ENCODE measurements at regions not wholly inside any gene's neighbourhood (a gene's known extent, or its start where the extent isn't known, plus 50 kb on each side); places are given as distances from the start of the nearest gene placed in this dataset.

DNA sequence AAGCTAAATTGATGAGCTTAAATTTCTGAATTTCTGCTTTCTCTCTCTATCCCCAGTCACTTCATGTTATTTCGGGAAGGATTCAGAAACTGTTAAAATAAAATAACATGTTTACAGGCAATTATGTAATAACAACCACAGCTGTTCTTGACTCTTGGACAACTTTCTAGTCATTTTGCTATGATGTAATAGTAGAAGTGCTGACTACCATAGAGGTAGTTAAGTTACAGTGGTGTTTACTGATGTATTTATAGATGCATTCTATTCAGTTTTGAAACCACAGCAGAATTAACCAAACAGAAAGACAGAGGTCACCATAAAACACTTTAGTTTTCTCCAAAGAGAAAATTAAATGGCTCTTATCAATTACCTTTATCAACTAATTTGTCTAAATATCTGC lies 1292.0 kb upstream of the CHAC2 start:
- TF ChIP-seq SIN3A (IDR thresholded peaks at IDR 0.05; ENCODE audit: borderline replicate concordance, insufficient read depth, low read length) (no peak), FOXP2 (optimal IDR thresholded peaks at IDR 0.05; ENCODE audit: borderline replicate concordance, extremely low read depth, extremely low read length, insufficient read depth) (no peak)

- TF ChIP-seq FOXP2 (optimal IDR thresholded peaks at IDR 0.05; ENCODE audit: borderline replicate concordance, extremely low read depth, extremely low read length, insufficient read depth) (no peak), SIN3A (IDR thresholded peaks at IDR 0.05; ENCODE audit: borderline replicate concordance, insufficient read depth, low read length) (no peak), POLR2AphosphoS5 (IDR thresholded peaks at IDR 0.05; ENCODE audit: low read depth, low read length) (no peak), TAF1 (IDR thresholded peaks at IDR 0.05; ENCODE audit: borderline replicate concordance, insufficient read depth, low read length) (no peak)
- TF ChIP-seq, protein P1, sequence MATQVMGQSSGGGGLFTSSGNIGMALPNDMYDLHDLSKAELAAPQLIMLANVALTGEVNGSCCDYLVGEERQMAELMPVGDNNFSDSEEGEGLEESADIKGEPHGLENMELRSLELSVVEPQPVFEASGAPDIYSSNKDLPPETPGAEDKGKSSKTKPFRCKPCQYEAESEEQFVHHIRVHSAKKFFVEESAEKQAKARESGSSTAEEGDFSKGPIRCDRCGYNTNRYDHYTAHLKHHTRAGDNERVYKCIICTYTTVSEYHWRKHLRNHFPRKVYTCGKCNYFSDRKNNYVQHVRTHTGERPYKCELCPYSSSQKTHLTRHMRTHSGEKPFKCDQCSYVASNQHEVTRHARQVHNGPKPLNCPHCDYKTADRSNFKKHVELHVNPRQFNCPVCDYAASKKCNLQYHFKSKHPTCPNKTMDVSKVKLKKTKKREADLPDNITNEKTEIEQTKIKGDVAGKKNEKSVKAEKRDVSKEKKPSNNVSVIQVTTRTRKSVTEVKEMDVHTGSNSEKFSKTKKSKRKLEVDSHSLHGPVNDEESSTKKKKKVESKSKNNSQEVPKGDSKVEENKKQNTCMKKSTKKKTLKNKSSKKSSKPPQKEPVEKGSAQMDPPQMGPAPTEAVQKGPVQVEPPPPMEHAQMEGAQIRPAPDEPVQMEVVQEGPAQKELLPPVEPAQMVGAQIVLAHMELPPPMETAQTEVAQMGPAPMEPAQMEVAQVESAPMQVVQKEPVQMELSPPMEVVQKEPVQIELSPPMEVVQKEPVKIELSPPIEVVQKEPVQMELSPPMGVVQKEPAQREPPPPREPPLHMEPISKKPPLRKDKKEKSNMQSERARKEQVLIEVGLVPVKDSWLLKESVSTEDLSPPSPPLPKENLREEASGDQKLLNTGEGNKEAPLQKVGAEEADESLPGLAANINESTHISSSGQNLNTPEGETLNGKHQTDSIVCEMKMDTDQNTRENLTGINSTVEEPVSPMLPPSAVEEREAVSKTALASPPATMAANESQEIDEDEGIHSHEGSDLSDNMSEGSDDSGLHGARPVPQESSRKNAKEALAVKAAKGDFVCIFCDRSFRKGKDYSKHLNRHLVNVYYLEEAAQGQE (IDR thresholded peaks at IDR 0.05; ENCODE audit: insufficient read depth in 1 of 2, low read depth in 2 of 2, low read length in 2 of 2): no peak
Measured at GRCh38 chr2:52474091-52474490, 1293.5 kb upstream of the CHAC2 start.

DNA sequence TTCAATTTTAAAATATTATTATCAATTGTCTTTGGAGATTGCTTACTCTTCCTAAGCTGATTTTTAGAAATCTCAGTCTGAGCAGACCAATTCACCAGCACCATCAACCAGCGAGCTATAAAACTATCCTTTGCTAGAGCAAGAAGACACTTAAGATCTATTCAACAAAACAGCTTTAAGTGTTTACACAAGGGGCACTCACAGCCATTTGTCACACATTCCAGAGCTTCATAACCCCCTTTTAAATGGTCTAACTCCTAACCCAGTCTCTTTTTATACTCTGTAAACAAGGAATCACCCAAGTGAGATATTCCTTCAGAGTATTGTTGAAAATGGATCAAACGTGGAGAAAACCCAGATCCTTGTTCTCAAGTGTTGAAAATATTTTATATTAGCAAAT lies 1294.1 kb upstream of the CHAC2 start:
- no peak for TF ChIP-seq FOXP2 (optimal IDR thresholded peaks at IDR 0.05; ENCODE audit: borderline replicate concordance, extremely low read depth, extremely low read length, insufficient read depth)
- TF ChIP-seq POLR2AphosphoS5 (IDR thresholded peaks at IDR 0.05; ENCODE audit: low read depth, low read length): no peak
- no peak for TF ChIP-seq SIN3A (IDR thresholded peaks at IDR 0.05; ENCODE audit: borderline replicate concordance, insufficient read depth, low read length)
- no peak for TF ChIP-seq TAF1 (IDR thresholded peaks at IDR 0.05; ENCODE audit: borderline replicate concordance, insufficient read depth, low read length)
- TF ChIP-seq, protein P1 (IDR thresholded peaks at IDR 0.05; ENCODE audit: insufficient read depth in 1 of 2, low read depth in 2 of 2, low read length in 2 of 2): no peak

- no peak for TF ChIP-seq POLR2AphosphoS5 (IDR thresholded peaks at IDR 0.05; ENCODE audit: low read depth, low read length)
- TF ChIP-seq, protein P1 (IDR thresholded peaks at IDR 0.05; ENCODE audit: insufficient read depth in 1 of 2, low read depth in 2 of 2, low read length in 2 of 2): no peak
- TF ChIP-seq TAF1 (IDR thresholded peaks at IDR 0.05; ENCODE audit: borderline replicate concordance, insufficient read depth, low read length): no peak
- TF ChIP-seq FOXP2 (optimal IDR thresholded peaks at IDR 0.05; ENCODE audit: borderline replicate concordance, extremely low read depth, extremely low read length, insufficient read depth): no peak
- no peak for TF ChIP-seq SIN3A (IDR thresholded peaks at IDR 0.05; ENCODE audit: borderline replicate concordance, insufficient read depth, low read length)
Measured at GRCh38 chr2:52467189-52467588, 1300.4 kb upstream of the CHAC2 start.

- TF ChIP-seq, protein P1 (IDR thresholded peaks at IDR 0.05; ENCODE audit: insufficient read depth in 1 of 2, low read depth in 2 of 2, low read length in 2 of 2): no peak
- TF ChIP-seq POLR2AphosphoS5 (IDR thresholded peaks at IDR 0.05; ENCODE audit: low read depth, low read length) (no peak), FOXP2 (optimal IDR thresholded peaks at IDR 0.05; ENCODE audit: borderline replicate concordance, extremely low read depth, extremely low read length, insufficient read depth) (no peak), TAF1 (IDR thresholded peaks at IDR 0.05; ENCODE audit: borderline replicate concordance, insufficient read depth, low read length) (no peak), SIN3A (IDR thresholded peaks at IDR 0.05; ENCODE audit: borderline replicate concordance, insufficient read depth, low read length) (no peak)
Measured at GRCh38 chr2:52465287-52465686, 1302.3 kb upstream of the CHAC2 start.

Data from PFSK-1 (cell line).